H9 (cell line): ENCODE measurements at regions not wholly inside any gene's neighbourhood (a gene's known extent, or its start where the extent isn't known, plus 50 kb on each side); places are given as distances from the start of the nearest gene placed in this dataset.

ENCODE experiments used
- DNase-seq: peaks from one replicate; pipeline ENCODE4 v3.0.0-alpha.2; 2017
- H2AFZ ChIP-seq: one replicate; pipeline ENCODE4 v1.6.1; 2013; ENCODE audit warnings: mild to moderate bottlenecking, low read length, control low read depth, moderate library complexity
- H2AK5ac ChIP-seq: 2 replicates; pipeline ENCODE4 v1.6.1; 2013; ENCODE audit warnings: low read length, control low read depth, mixed read lengths; ENCODE audit not compliant: insufficient read length
- H2BK120ac ChIP-seq: one replicate; pipeline ENCODE4 v1.6.1; 2013; ENCODE audit warnings: low read depth, mild to moderate bottlenecking, low read length, control low read depth, inconsistent platforms; ENCODE audit not compliant: poor library complexity, severe bottlenecking
- H2BK12ac ChIP-seq: 2 replicates; pipeline ENCODE4 v1.6.1; 2013; ENCODE audit warnings: low read length, control low read depth, mixed read lengths, low read depth; ENCODE audit not compliant: insufficient read length
- H2BK15ac ChIP-seq: 2 replicates; pipeline ENCODE4 v1.6.1; 2013; ENCODE audit warnings: low read depth, low read length, control low read depth
- H2BK20ac ChIP-seq: one replicate; pipeline ENCODE4 v1.6.1; 2013; ENCODE audit warnings: low read depth, mild to moderate bottlenecking, low read length, control low read depth, inconsistent platforms; ENCODE audit not compliant: poor library complexity, severe bottlenecking
- H2BK5ac ChIP-seq: 2 replicates; pipeline ENCODE4 v1.6.1; 2013; ENCODE audit warnings: low read length, control low read depth, mixed read lengths; ENCODE audit not compliant: insufficient read length
- H3K14ac ChIP-seq: 2 replicates; pipeline ENCODE4 v1.6.1; 2013; ENCODE audit warnings: low read length, control low read depth; ENCODE audit not compliant: insufficient read depth
- H3K18ac ChIP-seq: 2 replicates; pipeline ENCODE4 v1.6.1; 2013; ENCODE audit warnings: low read depth, mild to moderate bottlenecking, mixed read lengths, low read length, control low read depth; ENCODE audit not compliant: insufficient read length
- H3K23ac ChIP-seq: 2 replicates; pipeline ENCODE4 v1.6.1; 2013; ENCODE audit warnings: low read length, control low read depth, mixed read lengths, low read depth; ENCODE audit not compliant: insufficient read length
- H3K23me2 ChIP-seq: 2 replicates; pipeline ENCODE4 v1.6.1; 2013; ENCODE audit warnings: low read depth, mild to moderate bottlenecking, mixed read lengths, low read length, control low read depth; ENCODE audit not compliant: insufficient read length, poor library complexity, severe bottlenecking
- H3K27ac ChIP-seq: 2 replicates; pipeline ENCODE4 v1.5.1; 2013; ENCODE audit warnings: low read length, control low read depth, mixed read lengths, low read depth; ENCODE audit not compliant: insufficient read length
- H3K27me3 ChIP-seq: 2 replicates; pipeline ENCODE4 v1.6.1; 2013; ENCODE audit warnings: low read length, control low read depth, inconsistent platforms; ENCODE audit not compliant: insufficient read depth
- H3K4ac ChIP-seq: 2 replicates; pipeline ENCODE4 v1.6.1; 2013; ENCODE audit warnings: low read depth, mild to moderate bottlenecking, control low read depth, inconsistent platforms, low read length, moderate library complexity
- H3K4me1 ChIP-seq: 2 replicates; pipeline ENCODE4 v1.6.1; 2013; ENCODE audit warnings: low read length, control low read depth, inconsistent platforms; ENCODE audit not compliant: insufficient read depth
- H3K4me2 ChIP-seq: 2 replicates; pipeline ENCODE4 v1.6.1; 2013; ENCODE audit warnings: low read length, control low read depth, mixed read lengths; ENCODE audit not compliant: insufficient read length, insufficient read depth
- H3K56ac ChIP-seq: 2 replicates; pipeline ENCODE4 v1.6.1; 2013; ENCODE audit warnings: low read depth, mild to moderate bottlenecking, mixed read lengths, low read length, control low read depth; ENCODE audit not compliant: insufficient read length
- H3K79me1 ChIP-seq: 2 replicates; pipeline ENCODE4 v1.6.1; 2013; ENCODE audit warnings: low read depth, mild to moderate bottlenecking, moderate library complexity, low read length, control low read depth, inconsistent platforms; ENCODE audit not compliant: insufficient read depth, poor library complexity, severe bottlenecking
- H3K79me2 ChIP-seq: 2 replicates; pipeline ENCODE4 v1.6.1; 2013; ENCODE audit warnings: low read length, control low read depth, inconsistent platforms; ENCODE audit not compliant: insufficient read depth
- H3K9ac ChIP-seq: 2 replicates; pipeline ENCODE4 v1.6.1; 2013; ENCODE audit warnings: low read length, control low read depth, mixed read lengths; ENCODE audit not compliant: insufficient read length; ENCODE audit errors: extremely low read depth
- H3K9me3 ChIP-seq: one replicate; pipeline ENCODE4 v1.6.1; 2013; ENCODE audit warnings: low read depth, low read length, inconsistent platforms; ENCODE audit not compliant: control insufficient read depth
- H3T11ph ChIP-seq: one replicate; pipeline ENCODE4 v1.6.1; 2013; ENCODE audit warnings: mild to moderate bottlenecking, low read length, control low read depth, inconsistent platforms
- H4K20me1 ChIP-seq: one replicate; pipeline ENCODE4 v1.6.1; 2013; ENCODE audit not compliant: control insufficient read depth, insufficient read length, insufficient read depth
- H4K5ac ChIP-seq: 2 replicates; pipeline ENCODE4 v1.6.1; 2013; ENCODE audit warnings: low read depth, mild to moderate bottlenecking, mixed read lengths, low read length, control low read depth; ENCODE audit not compliant: insufficient read length
- H4K8ac ChIP-seq: replicated peaks from 2 replicates; pipeline ENCODE4 v1.6.1; 2013; ENCODE audit warnings: low read length, control low read depth, mixed read lengths, low read depth; ENCODE audit not compliant: insufficient read length
- H4K91ac ChIP-seq: 2 replicates; pipeline ENCODE4 v1.6.1; 2013; ENCODE audit warnings: low read depth, mild to moderate bottlenecking, moderate library complexity, mixed read lengths, low read length, control low read depth; ENCODE audit not compliant: insufficient read length
- H3K27ac Mint-ChIP-seq, 3 experiments: 2 replicates in 2 of 3; 3 replicates in 1 of 3; pipeline ENCODE4 v1.8.0; 2020 to 2021; ENCODE audit warnings: mixed read lengths in 3 of 3, mild to moderate bottlenecking in 1 of 3, moderate library complexity in 1 of 3
- H3K27me3 Mint-ChIP-seq: 2 replicates; pipeline ENCODE4 v1.8.0; 2021; ENCODE audit warnings: low read depth, mild to moderate bottlenecking, moderate library complexity, mixed read lengths
- H3K36me3 Mint-ChIP-seq, 3 experiments: 2 replicates in 2 of 3; 3 replicates in 1 of 3; pipeline ENCODE4 v1.8.0; 2020 to 2021; ENCODE audit warnings: low read depth in 3 of 3, mixed read lengths in 3 of 3; ENCODE audit not compliant: insufficient read depth in 1 of 3
- H3K4me1 Mint-ChIP-seq, 2 experiments: 2 replicates each; pipeline ENCODE4 v1.8.0; 2020; ENCODE audit warnings: mixed read lengths in 2 of 2
- H3K4me3 Mint-ChIP-seq, 2 experiments: 2 replicates in 1 of 2; 3 replicates in 1 of 2; pipeline ENCODE4 v1.8.0; 2020 to 2021; ENCODE audit warnings: mild to moderate bottlenecking in 2 of 2, mixed read lengths in 2 of 2, moderate library complexity in 1 of 2
- H3K9me3 Mint-ChIP-seq, 2 experiments: 2 replicates in 1 of 2; 3 replicates in 1 of 2; pipeline ENCODE4 v1.8.0; 2020; ENCODE audit warnings: mild to moderate bottlenecking in 2 of 2, mixed read lengths in 2 of 2, moderate library complexity in 1 of 2
- WGBS: extraction: QIAGEN DNeasy Blood & Tissue Kit; methylation state at CpG from one replicate; pipeline ENCODE4 v1.1.7; 2013; ENCODE audit warnings: missing lambda C conversion rate, low lambda C conversion rate, mixed read lengths; ENCODE audit not compliant: insufficient read length; ENCODE audit errors: extremely low coverage; 5-methylcytosine and 5-hydroxymethylcytosine counted together
- TF ChIP-seq, protein P1 (sequence below): fragments of 200-600 bp; sonication (generic); conservative IDR thresholded peaks from 3 replicates; pipeline ENCODE4 v1.8.0; 2021; ENCODE audit warnings: antibody characterized with exemption, mild to moderate bottlenecking

DNA sequence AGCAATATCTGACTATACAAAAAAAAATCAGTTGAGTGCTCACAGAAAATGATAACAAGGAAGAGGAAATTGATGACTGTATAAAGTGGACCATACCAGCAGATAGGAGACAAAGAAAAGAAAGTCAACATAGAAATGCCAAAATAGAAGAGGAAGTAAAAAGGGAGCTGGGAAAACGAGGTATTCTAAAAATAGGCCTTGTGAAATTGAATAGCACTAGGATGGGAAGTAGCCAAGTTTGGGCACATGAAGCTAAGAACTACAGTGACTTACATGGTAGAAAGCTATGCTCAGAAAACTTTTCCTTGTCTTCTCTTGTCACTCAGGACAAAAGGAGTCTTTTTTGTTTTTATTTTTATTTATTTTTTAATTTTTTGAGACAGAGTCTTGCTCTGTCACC is 76.2 kb upstream of the APBB1IP start:
- Histone ChIP-seq H3K79me1 (no peaks in the 10 kb centered on the region), H2BK12ac (no peak overlapping the region), H3K4me1 (no peaks in the 10 kb centered on the region), H3K56ac (no peak overlapping the region), H4K20me1 (no peaks in the 10 kb centered on the region), H2AFZ (no peak overlapping the region), H3K14ac (no peak overlapping the region), H2BK15ac (no peak overlapping the region), H2AK5ac (no peak overlapping the region), H3K4me2 (no peak overlapping the region), H2BK20ac (no peak overlapping the region), H4K91ac (no peak overlapping the region), H3K27me3 (no peaks in the 10 kb centered on the region), H4K5ac (no peak overlapping the region), H3K23me2 (no peaks in the 10 kb centered on the region), H3K79me2 (no peaks in the 10 kb centered on the region), H2BK120ac (no peak overlapping the region), H2BK5ac (no peak overlapping the region), H4K8ac (no peak overlapping the region), H3K4ac (no peak overlapping the region), H3K18ac (no peak overlapping the region), H3K23ac (no peak overlapping the region), H3K9me3 (no peaks in the 10 kb centered on the region), H3K27ac (no peak overlapping the region), H3T11ph (no peak overlapping the region), H3K9ac (no peak overlapping the region)
- no CpG with 5 or more reads among the region's 1 CpG for WGBS
- no peak overlapping the region for H3K4me3 Mint-ChIP-seq
- TF ChIP-seq, protein P1, sequence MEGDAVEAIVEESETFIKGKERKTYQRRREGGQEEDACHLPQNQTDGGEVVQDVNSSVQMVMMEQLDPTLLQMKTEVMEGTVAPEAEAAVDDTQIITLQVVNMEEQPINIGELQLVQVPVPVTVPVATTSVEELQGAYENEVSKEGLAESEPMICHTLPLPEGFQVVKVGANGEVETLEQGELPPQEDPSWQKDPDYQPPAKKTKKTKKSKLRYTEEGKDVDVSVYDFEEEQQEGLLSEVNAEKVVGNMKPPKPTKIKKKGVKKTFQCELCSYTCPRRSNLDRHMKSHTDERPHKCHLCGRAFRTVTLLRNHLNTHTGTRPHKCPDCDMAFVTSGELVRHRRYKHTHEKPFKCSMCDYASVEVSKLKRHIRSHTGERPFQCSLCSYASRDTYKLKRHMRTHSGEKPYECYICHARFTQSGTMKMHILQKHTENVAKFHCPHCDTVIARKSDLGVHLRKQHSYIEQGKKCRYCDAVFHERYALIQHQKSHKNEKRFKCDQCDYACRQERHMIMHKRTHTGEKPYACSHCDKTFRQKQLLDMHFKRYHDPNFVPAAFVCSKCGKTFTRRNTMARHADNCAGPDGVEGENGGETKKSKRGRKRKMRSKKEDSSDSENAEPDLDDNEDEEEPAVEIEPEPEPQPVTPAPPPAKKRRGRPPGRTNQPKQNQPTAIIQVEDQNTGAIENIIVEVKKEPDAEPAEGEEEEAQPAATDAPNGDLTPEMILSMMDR: no peak
- no peaks in the 10 kb centered on the region for H3K36me3 Mint-ChIP-seq
- H3K27ac Mint-ChIP-seq: no peak overlapping the region
- H3K4me1 Mint-ChIP-seq: no peaks in the 10 kb centered on the region
- no peaks in the 10 kb centered on the region for H3K9me3 Mint-ChIP-seq
- no peak for DNase-seq
- H3K27me3 Mint-ChIP-seq: peaks cover 10% of the 10 kb centered on the region
